AML-193 (cell line): ENCODE measurements at regions not wholly inside any gene's neighbourhood (a gene's known extent, or its start where the extent isn't known, plus 50 kb on each side); places are given as distances from the start of the nearest gene placed in this dataset.
"Not testable (repeated sequence)": the region's sequence is repeated elsewhere in the genome, so short reads cannot be mapped to it uniquely, and the experiment has no call there.

Experiments used
- DNase-seq, 2 experiments: peaks; one replicate each; lab custom pipeline; 2025; lab: John Stamatoyannopoulos, UW

GRCh38 chr2:207216457-207216856 is 50.7 kb upstream of the KLF7 start:
- no peak for DNase-seq

GRCh38 chr2:207217442-207217841 is 51.7 kb upstream of the KLF7 start:
- no peak for DNase-seq

GRCh38 chr2:207219081-207219630 is 53.4 kb upstream of the KLF7 start:
- DNase-seq = no peak

- DNase-seq = no peak
These were observed 54.1 kb upstream of the KLF7 start for GRCh38 chr2:207219676-207220501.

GRCh38 chr2:207221731-207222130 is 56.0 kb upstream of the KLF7 start:
- DNase-seq = no peak

GRCh38 chr2:207223051-207223450 is 57.3 kb upstream of the KLF7 start:
- no peak for DNase-seq

- DNase-seq = no peak
These were observed 58.6 kb upstream of the KLF7 start for GRCh38 chr2:207224381-207224780.

GRCh38 chr2:207224791-207225482 is 59.2 kb upstream of the KLF7 start:
- DNase-seq = no peak

GRCh38 chr2:207225773-207226172 is 60.0 kb upstream of the KLF7 start:
- DNase-seq = no peak

GRCh38 chr2:207226243-207226642 is 60.5 kb upstream of the KLF7 start:
- DNase-seq = no peak

- DNase-seq = no peak
These were observed 60.9 kb upstream of the KLF7 start for GRCh38 chr2:207226671-207227061.

- DNase-seq = no peak
These were observed 61.5 kb upstream of the KLF7 start for GRCh38 chr2:207227062-207227748.

GRCh38 chr2:207227749-207228145 is 62.0 kb upstream of the KLF7 start:
- DNase-seq = no peak

- no peak for DNase-seq
These were observed 62.7 kb upstream of the KLF7 start for GRCh38 chr2:207228402-207228801.

- DNase-seq = no peak
These were observed 63.4 kb upstream of the KLF7 start for GRCh38 chr2:207229161-207229560.

- peak; percentile 18 for DNase-seq
These were observed 64.7 kb upstream of the KLF7 start for GRCh38 chr2:207230261-207231105.

- no peak for DNase-seq
These were observed 65.5 kb upstream of the KLF7 start for GRCh38 chr2:207231106-207231865.

GRCh38 chr2:207231967-207232366 is 66.2 kb upstream of the KLF7 start:
- DNase-seq = no peak

GRCh38 chr2:207233141-207233540 is 67.4 kb upstream of the KLF7 start:
- DNase-seq = not testable (repeated sequence)

- no peak for DNase-seq
These were observed 68.0 kb upstream of the KLF7 start for GRCh38 chr2:207233731-207234130.

GRCh38 chr2:207235621-207236020 is 69.9 kb upstream of the KLF7 start:
- peak; percentile 15 to 32 for DNase-seq
